HG02852 (cell line): ENCODE measurements at regions not wholly inside any gene's neighbourhood (a gene's known extent, or its start where the extent isn't known, plus 50 kb on each side); places are given as distances from the start of the nearest gene placed in this dataset.
A peak's percentile ranks its signal among the peaks of the same experiment; 100 is the strongest.

ENCODE experiments used
- ATAC-seq: cut with Tn5 transposase; IDR thresholded peaks from one replicate; pipeline ENCODE4 v1.9.1; 2021; ENCODE audit warnings: mild to moderate bottlenecking, moderate library complexity; ENCODE audit not compliant: unreplicated experiment

DNA sequence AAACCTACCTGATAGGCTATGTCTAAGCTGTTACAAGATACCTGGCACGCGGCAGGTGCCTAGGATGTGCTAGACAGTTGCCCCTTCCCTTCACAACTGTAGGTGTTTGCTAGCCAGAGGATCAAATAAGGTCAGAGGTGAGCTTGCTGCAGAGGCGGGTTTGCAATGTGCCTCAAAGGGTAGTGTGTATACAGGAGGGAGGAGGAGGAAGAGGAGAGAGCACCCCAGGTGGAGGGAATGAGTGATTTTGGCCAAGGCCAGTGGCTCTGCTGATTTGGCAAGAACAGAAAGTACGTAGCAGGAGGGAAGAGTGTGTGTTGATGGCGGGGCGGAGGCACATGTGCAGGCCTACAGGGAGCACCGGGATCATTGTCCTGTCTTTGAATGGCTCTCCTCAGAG is 236.5 kb downstream of the HAUS1 start:
- ATAC-seq: no peak

DNA sequence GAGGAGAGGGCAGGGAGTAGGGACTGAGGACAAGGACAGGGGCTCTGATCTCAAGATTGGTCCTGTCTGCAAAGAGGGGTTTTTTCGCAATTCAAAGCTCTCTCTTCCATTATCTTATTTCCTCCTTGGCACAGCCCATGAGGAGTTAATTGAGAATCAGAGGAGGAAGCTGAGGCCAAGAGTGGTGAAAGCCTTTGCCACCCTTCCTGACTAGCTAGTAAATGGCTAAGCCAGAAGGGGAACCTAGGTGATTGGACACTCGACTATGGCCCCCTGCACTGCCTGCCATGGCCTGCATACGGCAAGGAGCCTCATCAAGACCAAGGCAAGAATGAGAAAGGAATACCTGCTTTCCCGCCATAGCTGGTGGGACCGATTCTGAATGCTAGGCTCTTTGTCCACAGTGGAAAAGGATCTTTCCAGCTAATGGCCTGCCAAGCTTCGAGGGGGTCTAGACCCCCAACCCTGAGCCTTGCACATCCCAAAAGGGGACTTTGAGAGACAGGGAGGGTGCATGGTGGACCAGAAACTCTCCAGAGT is 237.9 kb downstream of the HAUS1 start:
- ATAC-seq: no peak

DNA sequence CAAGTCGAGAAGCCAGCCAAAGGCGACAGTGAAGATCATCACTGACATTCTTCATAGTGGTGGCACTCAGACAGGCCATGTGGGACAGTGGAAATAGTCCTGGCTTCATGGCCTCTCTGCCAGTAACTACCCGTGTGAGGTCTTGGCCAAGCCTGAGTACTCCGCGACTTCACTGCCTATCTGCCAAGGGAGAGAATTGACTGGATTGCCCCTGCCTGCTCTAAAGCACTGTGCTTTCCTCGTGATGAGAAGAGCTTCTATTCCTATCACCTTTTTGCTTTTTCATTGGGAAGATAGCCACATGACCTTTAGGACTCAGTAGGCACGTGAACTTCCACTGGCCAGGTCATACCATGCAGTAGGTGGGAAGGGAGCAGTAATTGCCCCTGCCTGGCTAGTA is 239.3 kb downstream of the HAUS1 start:
- ATAC-seq: no peak

DNA sequence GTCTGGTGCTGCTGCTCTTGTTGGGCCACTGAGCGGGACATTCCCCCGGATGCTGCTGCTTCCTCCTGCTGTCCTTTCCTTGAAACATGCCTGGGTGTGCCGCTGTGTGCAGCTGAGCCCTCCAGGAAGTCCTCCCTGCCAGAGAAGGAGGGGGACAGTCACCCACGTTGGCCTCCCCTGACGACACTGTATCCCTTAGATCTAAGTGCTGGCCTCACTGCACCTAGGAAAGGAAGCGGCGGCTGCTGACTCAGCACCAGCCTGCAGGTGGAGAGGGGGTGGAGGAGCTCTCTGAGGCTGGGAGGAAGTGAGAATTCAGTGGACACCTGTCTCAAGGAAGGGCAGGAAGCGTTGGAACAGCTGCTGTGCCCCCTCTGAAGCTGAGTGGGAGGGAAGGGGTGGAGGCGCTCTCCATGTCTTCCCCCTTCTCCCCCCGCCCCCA is 239.8 kb downstream of the HAUS1 start:
- ATAC-seq: peak; percentile 81

DNA sequence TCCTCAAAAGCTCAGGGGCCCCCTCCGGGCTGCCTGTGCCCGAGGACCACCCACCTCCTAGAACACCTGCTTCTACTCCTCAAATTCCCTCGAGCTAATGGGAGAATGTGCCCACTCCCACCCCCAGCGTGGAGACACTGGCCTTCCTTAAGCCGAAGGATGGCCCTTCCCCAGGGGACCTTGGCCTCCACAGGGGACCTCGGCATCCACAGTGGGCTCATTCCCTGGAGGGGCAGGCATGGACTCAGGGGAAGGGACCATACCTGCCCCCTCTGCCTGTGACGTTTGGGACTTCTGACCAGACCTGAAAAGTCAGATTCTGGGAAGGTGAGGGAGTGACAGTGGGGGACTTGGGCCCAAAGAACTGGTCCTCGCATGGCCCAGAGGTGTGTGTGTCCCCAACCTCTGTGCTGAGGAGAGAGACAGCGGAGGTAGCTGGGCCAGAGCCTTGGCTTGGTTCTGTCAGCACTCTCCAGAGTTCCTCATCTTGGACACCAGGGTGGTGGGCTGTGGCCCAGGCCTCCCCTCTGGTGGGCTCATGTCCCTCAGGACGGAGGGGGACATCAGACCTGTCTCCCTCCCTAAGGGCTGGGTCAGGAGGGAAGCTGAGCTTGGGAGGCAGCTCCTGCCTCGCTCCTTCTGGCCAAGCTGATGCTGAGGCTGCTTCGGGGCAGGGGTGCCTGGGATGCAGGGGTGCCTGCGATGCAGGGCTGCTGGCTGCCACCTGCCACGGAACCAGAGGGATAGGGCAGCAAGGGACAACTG is 240.4 kb downstream of the HAUS1 start:
- no peak for ATAC-seq

DNA sequence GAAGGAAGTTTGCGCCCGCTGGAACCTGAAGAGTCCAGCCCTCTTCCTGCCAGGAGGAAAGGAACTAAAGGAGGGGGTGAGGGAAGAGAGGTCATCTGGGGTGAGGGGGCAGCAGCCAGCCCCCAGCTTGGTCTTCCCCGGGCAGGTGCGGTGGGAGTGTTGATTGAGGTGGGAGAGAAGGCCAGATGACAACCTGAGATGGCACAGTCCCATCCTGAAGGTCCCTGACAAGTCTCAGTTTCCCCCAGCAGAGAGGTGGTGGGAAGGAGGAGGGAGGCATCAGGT is 240.9 kb downstream of the HAUS1 start:
- ATAC-seq: no peak

DNA sequence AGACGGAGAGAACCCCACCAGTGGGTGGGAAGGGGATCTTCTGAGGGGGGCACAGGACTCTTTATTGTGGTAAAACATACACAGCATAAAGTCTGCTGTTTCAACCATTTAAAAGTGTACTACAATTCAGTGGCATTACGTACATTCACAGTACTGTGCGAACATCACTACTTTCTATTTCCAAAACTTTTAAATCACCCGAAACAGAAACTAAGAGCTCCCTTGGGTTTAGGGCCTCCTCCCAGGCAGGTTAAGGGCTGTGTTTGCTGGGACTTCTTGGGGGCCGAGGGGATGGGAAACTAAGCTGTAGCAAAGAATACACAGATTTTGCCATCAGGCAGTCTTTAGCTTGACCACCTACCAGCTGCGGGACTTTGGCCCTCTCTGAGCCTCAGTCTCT is 242.0 kb downstream of the HAUS1 start:
- no peak for ATAC-seq

DNA sequence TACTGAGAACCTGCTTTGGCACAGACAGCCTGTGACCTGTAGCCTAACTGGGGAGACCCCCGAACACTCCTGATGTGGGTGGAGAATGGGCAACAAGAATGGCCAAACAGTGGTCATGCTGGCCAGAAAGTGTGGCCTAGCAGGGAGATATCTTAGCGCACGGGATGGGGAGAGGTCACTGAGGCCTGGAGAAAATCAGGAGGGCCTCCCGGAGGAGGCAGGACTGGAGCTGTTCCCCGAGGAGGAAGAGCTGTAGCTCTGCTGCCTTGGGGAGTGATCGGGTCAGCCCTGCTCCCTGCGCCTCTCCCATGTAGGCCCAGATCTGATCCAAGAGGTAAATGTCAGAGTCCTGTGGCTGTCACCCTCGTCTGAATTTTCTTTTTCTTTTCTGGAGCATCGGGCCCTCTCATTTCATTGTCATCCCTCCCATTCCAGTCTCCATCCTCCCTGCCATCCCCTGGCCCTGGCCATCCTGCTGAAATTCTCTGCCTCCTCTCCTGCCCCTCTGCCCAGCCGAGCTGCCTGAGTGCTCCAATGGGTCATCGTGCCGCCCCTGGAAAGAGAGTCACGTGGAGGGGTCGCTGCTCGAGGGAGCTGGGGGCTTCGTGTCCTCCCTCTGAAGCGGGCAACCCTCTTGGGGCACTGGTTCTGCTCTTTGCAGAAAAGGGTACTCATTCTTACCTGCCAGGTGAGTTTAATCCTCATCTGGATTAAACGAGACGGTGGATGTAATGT is 242.9 kb downstream of the HAUS1 start:
- ATAC-seq: no peak

DNA sequence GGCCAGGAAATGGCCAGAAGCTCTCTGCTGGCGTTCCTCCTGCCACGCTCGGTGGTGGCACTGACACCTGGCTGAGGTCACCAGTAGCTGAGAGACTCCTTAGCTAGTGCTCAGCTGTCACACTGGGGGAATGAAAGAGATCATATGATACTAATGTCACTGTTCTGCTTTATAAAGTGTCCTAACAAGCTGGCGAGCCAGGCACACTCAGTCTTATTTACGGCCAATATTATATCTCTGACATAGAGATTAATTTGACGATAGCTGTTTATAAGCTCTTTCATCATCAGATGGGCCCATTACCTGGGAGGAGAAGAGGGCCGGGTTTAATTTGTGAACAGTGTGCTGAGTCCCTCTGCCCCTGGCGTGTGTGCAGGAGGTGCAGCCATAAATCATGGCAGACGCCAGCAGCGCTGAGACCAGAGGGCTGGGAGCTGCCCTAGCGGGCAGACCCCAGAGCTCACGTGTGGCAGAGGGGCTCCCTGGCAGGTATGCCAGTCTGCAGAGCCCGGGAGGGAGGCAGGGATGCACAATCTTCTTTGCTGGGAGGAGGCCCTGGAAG is 246.5 kb downstream of the HAUS1 start:
- ATAC-seq: no peak

DNA sequence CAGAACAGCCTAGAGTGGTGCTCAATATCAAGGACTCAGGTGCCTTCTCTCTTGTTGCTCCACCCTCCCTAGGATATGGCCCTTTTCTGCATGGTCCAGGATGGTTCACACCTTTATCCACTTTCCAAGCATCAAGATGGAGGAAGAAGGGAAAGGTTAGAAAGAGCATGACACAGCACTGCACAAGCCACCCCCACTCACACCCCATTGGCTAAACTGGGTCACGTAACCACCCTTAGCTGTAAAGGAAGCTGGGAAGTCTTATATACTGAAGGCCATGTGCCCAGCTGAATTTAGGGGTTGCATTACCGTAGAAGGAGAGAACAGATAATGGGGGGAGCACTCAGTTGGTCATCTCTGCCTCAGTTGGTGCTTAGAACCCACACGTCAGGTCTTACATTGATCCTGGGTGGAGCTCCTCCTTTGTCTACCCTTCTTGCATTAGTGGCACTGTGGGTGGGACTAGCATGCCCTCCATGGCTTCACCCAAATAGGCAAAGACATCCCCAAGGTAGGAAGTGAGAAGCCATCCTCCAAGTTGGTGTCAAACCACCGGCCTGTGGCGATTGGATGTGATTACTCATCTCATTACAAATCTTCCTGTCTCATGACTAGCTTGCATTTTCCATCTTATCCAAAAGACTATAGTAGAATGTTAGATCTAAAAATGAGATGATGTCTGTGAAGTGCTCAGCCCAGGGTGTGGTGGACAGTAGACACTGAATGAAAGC is 248.5 kb downstream of the HAUS1 start:
- no peak for ATAC-seq

DNA sequence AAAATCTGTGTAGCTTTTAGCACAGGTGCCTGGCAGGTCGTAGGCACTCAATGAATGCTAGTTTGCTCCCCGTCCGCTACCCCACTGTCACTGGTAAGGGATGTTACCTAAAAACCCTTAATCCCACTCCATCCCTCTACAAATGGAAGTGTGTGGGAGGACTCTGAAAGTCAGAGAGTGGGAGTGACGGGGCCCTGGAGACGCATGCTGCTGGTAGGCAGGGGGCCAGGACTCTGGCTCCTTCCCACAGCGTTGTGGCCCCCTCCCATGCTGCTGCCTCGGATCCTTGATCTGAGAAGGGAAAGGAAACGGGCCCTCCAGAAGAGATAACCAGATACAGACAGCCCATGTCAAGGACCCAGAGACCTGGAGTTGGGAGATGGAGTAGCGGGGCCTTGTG is 249.3 kb downstream of the HAUS1 start:
- ATAC-seq: no peak

DNA sequence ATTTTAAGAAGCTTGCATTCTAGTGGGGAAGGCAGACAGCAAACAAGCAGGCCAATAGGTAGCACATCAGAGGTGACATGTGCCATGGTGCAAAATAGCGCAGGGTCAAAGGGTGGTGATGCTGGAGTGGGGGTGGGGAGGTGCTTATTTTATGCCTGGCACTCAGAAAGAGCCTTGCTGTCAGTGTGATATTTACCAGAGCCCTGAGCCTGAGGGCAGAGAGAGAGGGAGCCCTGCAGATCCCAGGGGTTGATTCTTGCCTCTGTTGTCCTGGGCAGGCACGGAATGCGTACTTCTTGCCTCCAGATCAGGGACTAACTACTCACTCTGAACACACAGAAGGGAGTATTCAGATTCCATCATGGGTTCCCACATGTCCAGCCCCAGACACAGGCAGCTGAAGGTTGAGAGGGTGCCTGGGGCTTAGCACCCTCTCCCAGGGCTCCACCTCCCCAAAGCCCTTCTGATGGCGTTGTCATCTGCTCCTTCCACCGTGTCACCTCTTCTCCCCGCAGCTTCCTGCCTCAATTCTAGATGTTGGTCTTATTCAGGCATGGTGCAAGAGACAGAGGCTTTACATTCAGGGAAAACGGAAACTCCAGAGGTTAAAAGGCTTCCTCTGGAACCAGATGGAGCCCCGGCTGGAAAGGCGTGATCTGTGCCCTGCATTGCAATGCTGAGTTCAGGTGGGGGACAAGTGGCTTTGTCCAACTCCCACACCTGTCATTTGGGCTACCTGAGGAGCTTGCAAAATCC is 252.3 kb downstream of the HAUS1 start:
- ATAC-seq: no peak

DNA sequence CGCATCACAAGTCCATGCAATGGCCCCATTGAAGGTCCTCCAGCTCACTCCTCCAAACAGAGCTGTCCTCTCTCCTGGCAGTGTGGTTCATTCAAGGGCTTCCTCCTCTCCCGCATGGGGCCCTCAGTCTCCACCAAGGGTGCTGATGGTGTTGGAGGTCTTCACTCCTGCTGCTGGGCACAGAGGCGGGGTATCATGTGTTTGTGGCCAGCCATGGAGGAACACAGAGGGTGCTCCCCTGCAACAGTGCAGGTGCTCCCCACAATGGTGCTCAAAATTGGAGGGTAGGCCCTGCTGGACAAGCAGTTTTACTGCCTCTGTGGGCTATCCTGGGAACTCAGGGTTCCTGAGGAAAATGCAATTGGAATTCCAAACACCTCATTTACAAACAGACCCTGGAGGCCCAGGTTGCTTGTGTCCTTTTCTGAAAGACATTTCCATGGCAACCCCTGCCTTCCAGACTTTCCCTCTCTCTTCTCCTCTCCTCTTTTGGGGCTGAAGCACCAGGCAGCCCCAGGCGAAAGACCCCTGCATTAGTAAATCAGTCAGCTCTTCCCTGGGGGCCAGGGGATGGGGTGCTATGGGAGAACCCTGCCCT is 256.0 kb downstream of the HAUS1 start:
- ATAC-seq: no peak

DNA sequence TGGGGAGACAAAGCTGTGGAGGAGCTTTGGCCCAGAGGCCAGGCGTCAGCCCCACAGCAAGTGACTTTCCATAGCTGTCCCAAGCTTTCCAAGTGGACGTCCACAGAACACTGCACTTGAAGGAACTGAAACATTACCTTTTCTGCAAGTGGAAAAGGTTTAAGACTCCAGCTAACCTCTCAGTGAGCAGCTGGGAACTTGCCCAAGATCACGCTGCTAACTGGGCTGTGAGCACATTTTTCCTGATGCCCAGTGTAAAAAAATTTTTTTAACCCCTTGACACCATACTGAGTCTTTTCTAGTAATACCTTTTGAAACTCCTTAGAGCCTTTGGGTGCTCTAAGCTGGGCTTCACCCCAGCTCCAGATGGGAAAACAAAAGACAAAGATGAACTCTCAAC is 256.7 kb downstream of the HAUS1 start:
- no peak for ATAC-seq

DNA sequence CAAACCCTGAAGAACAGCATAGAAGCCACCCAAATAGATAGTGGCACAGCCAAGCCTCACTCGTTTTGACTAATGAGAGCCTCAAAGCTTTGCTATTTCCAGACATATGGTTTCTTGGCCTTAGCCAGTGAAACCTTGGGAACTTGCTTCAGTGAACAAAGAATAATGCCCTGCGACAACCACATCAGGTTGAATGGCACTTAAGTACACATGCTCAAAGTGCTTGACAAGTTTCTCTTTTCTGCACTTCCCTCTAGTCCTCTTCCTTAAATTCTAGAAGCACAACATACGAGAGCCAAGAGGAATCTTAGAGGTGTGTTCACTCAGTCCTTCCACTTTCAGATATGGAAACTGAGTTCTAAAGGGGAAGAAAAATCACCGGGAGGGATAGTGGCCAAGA is 258.3 kb downstream of the HAUS1 start:
- ATAC-seq: no peak

DNA sequence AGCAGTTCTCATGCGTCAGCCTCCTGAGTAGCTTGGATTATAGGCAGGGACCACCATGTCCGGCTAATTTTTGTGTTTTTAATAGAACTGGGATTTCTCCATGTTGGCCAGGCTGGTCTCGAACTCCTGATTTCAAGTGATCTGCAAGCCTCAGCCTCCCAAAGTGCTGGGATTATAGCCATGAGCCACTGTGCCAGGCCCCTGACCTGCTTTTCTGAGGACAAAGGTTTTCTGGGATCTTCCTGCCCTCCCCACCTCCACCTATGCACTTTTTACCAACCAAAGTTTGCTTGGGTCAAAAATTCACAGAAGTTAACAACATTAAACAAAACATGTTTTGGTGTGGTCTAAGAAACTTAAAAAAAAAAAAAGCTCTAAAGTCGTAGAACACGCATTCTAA is 259.9 kb downstream of the HAUS1 start:
- ATAC-seq: no peak

DNA sequence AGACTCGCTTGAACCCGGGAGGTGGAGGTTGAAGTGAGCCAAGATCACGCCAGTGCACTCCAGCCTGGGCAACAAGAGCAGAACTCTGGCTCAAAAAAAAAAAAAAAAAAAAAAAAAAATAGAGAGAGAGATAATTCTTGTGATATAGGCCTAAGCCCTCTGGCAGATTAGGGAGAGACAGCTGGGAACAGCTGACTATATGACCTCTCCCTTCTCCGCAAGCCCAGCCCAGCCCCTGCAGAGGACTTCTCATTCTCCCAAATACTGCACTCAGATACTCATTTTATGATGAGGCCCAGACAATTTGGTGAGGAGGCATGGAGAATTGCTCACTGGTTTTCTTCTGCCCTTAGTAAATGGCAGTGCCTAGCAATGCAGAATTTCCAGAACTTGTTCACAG is 262.0 kb downstream of the HAUS1 start:
- ATAC-seq: no peak

DNA sequence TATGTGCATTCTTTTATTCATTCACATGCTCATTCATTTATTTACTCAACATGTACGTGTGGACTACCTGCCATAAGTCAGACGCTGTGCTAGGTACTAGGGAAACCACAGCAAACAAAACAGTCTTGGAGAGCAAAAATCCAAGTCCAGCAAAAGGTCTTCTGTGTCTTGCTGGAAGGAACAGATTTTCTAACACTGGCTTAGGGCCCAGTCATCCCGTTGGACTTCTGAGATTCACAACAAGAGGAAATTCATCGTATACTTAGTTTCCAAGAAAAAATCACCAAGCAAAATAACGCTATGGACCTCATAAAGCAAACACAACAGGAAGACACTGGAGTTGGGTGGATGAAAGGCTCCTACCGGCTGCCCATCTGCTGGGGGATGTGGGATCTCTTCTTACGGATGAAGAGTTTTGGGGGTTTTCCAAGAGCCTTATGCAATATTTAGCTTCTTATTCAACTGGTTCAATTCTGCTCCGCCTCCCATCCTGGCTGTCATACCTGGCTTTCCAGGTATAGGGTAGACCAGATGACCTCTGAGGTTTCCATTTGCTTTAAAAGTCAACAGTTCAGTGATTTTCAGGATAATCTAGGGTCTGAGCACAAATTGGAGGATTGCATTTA is 262.7 kb downstream of the HAUS1 start:
- ATAC-seq: no peak

DNA sequence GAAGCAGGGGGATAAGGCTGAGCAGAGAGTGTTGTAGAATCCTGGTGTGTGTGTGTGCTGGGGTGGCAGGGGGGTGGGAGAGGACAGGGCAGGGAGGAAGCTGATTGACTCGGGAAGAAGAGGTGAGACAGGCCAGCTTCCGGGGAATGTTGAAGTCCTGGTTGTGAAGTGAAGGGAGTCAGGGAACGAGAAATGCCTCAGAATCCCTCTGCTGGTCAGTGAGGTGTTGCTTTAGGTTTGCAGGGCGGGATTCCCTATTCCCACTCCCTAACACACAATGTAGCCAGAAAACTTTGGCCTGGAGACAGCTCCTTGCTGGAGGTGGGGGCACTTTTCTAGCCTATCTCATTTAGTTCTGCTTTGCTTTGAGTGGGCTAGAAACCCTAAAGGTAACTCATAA is 265.1 kb downstream of the HAUS1 start:
- no peak for ATAC-seq

DNA sequence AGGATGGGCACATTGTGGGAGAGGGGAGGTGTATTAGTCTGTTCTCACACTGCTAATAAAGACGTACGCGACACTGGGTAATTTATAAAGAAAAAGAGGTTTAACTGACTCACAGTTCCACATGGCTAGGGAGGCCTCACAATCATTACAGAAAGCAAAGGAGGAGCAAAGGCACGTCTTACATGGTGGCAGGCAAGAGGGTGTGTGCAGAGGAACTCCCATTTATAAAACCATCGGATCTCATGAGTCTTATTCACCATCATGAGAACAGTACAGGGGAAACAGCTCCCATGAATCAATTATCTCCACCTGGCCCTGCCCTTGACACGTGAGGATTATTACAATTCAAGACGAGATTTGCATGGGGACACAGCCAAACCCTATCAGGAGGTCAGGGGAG is 266.7 kb downstream of the HAUS1 start:
- no peak for ATAC-seq
